HuH-7 (cell line): ENCODE measurements at regions not wholly inside any gene's neighbourhood (a gene's known extent, or its start where the extent isn't known, plus 50 kb on each side); places are given as distances from the start of the nearest gene placed in this dataset.
A peak's percentile ranks its signal among the peaks of the same experiment; 100 is the strongest.
"Not testable (repeated sequence)": the region's sequence is repeated elsewhere in the genome, so short reads cannot be mapped to it uniquely, and the experiment has no call there.

ENCODE experiments used
- DNase-seq: peaks from one replicate; pipeline ENCODE4 v3.0.0; 2011; ENCODE audit warnings: low spot score

DNA sequence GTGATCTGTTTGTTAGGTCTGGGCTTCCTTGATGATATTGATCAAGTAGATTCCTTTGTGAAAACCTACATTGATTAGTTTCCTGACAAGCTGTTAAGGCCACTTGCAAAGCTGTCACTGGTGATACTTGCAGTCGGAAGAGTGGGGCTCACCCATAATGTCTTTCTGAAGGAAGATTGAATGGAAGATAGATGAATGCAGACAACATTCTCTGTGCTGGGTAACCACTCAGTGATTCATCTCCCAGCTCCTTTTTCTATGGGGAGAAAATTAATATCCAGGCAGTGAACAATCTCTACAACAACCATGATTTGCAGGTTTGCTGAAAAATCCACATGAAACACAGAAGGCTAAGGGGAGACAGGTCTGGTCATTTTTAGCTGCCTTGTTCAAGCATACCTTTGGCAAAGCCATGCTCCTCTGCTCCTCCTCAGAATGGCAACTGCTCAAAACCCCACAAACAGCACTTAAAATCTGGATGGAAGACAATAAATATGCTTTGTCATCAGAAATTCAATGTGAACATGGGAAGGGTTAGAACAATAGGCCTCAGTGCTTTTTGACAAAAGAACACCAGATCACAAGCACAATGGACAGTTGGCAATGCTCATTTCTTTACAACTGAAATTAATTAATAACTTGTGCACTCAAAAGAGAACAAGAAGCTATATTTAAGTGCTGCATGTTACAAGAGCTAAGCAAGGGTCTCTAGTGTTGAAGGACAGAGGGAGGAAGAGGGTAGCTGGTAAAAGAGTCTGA lies 495.4 kb downstream of the TOX3 start:
- DNase-seq, result no peak

DNA sequence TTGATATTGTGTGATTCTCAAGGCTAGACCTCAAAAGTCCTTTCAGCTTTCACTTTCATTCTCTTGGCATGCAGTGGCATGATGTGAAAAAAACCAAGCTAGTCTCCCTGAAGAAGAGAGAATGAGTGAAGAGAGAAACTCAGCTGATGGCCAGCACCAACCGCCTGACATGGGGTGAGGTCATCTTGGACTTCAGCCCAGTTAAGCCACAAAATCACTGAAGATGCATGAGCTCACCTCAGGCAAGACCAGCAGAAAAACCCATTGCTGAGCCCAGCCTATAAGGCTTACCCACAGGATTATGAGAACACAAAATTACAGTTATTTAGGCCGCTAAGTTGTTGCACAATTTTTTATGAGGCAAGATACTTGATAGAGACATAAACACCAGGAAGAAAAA lies 496.5 kb downstream of the TOX3 start:
- no peak for DNase-seq

DNA sequence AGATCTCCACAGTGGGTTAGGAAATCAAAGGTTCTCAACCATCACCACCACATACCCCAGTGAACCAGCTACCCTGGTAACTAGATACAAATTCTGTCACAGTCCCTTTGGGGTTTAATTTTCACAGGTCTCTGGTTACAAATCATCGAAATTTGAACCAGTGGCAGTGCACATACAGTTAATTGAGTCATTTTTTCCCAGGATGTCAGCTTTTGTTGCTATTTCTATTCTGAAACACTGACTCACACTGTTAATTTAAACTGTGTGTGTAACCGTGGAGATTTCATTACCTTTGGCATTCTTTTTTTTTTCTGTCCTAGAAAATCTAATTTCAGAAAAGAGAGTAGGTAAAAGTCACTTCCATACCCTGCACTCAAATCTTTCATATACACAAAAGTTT lies 511.5 kb downstream of the TOX3 start:
- no peak for DNase-seq

DNA sequence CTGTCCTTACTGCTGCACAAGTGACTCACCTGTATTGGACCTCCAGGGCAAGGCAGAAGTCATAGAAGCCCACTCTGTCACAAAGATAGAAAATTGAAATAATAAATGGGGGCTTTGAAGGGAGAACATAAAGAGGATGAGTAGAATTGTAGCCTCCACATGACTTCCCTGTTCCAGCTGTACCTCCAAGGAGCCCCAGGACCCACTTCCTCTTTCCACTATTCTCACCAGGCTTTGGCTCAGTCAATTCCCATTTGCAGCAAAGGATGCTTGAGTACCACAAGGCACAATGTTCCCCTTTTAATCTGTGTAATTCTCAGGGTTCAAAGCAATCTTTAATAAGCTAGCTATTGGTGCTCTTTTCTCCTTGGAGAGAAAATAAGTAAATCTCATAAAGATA lies 512.1 kb downstream of the TOX3 start:
- DNase-seq, result no peak

DNA sequence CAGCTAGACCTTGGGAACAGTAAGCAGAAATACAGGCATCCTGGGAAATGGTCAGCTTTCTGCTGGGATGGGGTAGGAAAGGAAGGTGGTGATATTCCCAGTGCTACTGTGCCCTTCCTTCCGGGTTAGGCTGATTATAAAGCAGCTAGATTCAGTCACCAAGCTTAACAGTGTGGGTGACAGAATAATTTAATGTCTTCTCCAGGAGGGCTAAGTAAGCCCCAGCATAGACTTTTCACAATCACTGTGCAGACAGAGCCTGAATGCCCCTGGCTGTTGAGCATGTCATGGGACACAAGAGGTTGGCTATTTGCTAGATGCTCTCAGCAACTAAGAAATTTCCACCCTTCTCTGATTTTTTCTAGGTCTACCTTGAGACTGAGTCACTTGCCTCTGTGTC lies 513.0 kb downstream of the TOX3 start:
- no peak for DNase-seq

DNA sequence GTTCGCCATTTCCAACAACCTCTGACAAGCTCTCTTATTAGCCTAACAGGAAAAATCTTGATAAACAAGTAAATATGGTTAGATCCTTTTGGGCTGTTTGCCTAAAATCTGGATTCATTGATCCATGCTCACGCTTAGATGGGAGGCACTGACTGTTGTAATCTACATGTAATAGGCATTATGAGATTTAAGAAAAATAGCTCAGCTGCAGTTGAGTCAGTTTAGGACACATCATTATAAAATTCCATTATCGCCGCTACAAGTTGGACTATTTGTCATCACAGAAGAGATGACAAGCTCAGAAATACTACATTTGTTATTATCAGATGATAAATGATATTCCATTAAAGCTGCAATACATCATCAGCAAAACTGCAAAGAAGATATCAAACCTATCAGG lies 524.0 kb downstream of the TOX3 start:
- DNase-seq, result no peak

- DNase-seq, result no peak
Measured at GRCh38 chr16:52022177-52022576, 524.8 kb downstream of the TOX3 start.

- DNase-seq, result no peak
Measured at GRCh38 chr16:52016387-52016786, 530.6 kb downstream of the TOX3 start.

- no peak for DNase-seq
Measured at GRCh38 chr16:52005551-52005950, 541.4 kb downstream of the TOX3 start.

DNA sequence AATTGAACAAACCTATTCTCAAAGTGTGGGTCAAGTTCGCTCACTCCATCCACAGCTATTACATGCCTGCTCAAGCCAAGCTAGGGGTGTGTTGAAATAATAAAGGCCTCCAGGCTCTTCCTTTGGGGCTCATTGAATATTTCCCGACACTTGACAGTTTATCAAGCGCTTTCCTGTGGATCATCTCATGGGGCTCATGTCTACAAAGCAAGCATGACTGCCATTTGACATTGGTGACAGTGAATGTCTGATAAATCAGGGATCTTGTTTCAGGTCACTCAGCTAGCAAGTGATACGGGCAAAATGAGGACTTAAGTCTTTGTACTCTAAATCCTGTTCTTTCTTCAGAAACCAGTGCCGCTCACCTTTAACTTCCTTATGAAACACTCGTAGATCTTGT lies 542.6 kb downstream of the TOX3 start:
- no peak for DNase-seq

DNA sequence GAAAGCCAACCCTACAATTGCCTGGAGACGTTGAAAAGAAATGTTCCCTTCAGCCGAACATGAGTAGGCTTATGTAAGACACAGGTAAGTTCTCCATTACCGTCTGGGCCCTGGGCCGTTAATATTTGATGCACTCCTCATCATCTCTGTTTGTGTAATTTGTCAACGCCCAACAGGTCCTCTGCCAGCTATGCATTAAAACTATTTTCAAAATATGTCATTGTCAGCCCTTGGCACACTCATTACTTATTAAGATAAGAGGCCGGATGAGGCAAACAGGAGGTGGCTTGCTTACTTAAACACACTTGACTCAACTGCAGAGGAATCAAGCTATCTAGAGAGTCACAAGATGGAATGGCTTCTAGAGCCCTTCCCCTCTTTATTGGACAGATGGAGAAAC lies 544.9 kb downstream of the TOX3 start:
- no peak for DNase-seq

- DNase-seq, result no peak
Measured at GRCh38 chr16:51996516-51996915, 550.4 kb downstream of the TOX3 start.

- no peak for DNase-seq
Measured at GRCh38 chr16:51994597-51994996, 552.3 kb downstream of the TOX3 start.

DNA sequence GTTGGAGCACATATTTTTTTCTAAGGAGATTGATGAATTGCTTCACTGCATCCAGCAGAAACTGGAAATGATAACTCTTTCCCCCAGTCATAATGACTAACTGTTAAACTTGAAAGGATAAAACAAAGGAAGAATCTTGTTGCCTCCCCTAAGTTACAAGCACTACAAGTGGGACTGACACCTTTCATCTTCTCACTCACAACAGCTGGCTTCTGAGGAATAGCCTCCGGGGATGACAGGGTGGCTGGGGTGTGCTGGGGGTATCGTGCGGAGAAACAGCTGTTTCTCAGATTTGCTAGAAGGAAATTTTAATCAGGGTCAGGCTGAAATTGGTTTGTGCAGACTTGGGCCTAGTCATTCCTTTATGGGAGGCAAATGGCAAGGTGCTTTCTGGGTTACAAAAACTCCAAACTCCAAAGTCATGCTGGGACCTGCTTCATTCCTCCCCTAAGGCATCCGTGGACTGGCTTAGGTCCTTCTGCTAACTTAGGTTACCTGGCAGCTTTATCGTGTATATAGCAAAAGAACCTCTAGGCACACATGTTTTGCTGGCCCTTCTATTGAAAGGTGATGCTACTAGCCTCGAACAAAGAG lies 557.2 kb downstream of the TOX3 start:
- no peak for DNase-seq

DNA sequence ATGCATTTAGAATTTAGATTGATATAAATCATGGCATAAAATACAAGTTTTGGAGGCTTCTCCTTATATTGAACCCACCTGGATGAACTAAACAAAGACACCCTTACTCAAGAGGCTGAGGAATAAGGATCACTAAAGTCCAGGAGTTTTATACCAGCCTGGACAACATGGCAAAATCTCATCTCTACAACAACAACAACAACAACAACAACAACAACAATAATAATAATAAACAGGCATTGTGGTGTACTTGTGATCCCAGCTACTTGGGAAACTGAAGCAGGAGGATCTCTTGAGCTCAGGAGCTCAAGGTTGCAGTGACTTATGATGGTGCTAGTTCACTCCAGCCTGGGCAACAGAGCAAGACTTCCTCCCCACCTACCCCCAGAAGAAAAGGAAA lies 558.0 kb downstream of the TOX3 start:
- no peak for DNase-seq

DNA sequence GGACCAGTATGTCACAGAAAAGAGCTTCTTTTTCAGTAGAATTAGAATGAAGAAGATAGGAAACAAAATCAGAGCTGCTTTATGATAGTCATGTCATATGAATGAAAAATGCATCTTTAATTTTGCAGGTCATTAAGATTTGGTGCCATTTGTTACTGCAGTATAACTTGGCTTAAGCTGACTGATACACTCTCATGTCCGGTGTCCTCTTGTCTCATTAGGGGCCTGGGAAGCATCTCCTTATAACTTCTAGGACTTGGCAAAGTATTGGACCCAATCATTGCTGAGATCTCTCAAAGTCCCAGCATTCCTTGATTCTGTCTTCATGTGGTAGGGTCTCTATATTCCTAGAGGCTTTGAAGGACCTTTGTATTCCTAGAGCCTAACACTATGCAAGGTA lies 559.4 kb downstream of the TOX3 start:
- no peak for DNase-seq

DNA sequence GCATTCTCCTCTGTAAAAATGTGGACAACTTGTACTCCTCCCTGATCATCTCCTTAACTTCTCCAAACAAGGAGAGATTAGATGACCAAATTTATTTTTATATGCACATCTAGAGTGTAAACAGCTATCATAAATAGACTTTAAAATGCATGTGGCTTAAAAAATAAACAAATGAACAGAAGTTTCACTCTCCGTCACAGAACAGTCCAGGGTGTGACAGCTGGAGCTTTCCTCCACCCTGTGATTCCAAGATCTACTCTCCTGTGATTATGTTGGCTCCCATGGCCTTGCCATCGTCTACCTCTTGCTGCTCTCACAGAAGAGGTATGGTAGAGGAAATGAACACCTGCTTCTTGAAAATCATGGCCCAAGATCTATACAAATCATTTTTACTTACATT lies 560.2 kb downstream of the TOX3 start:
- no peak for DNase-seq

GRCh38 chr16:51986301-51986700 lies 560.6 kb downstream of the TOX3 start:
- no peak for DNase-seq

DNA sequence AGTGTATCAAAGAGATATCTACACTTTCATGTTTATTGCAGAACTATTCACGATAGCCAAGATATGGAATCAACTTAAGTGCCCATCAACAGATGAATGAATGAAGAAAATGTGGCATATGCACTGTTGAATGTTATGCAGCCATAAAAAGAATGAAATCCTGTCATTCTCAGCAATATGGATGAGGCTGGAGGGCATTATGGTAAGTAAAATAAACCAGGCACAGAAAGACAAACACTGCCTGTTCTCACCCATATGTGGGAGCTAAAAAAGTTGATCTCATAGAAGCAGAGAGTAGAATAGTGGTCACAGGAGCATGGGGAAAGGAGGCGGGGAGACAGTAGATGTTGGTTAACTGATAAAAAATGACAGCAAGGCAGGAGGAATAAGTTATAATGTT lies 561.8 kb downstream of the TOX3 start:
- DNase-seq, result no peak

DNA sequence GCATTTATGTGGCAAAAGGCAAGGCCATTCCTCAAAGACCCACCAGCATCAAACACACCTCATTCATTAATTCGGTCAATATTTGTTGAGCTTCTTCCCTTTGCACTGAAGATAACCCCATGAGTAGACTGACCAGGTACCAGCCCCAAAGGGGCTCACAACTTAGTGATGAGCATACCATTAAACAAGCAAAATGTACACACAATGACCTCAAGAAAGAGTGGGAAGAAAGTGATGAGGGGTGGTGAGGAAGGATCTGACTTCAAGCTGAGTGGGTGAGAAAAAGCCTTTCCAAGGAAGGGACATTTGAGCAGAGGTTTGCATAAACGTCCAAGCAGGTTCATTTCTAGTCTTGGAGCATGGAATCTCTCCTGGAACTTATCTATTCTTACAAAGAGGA lies 562.5 kb downstream of the TOX3 start:
- no peak for DNase-seq

DNA sequence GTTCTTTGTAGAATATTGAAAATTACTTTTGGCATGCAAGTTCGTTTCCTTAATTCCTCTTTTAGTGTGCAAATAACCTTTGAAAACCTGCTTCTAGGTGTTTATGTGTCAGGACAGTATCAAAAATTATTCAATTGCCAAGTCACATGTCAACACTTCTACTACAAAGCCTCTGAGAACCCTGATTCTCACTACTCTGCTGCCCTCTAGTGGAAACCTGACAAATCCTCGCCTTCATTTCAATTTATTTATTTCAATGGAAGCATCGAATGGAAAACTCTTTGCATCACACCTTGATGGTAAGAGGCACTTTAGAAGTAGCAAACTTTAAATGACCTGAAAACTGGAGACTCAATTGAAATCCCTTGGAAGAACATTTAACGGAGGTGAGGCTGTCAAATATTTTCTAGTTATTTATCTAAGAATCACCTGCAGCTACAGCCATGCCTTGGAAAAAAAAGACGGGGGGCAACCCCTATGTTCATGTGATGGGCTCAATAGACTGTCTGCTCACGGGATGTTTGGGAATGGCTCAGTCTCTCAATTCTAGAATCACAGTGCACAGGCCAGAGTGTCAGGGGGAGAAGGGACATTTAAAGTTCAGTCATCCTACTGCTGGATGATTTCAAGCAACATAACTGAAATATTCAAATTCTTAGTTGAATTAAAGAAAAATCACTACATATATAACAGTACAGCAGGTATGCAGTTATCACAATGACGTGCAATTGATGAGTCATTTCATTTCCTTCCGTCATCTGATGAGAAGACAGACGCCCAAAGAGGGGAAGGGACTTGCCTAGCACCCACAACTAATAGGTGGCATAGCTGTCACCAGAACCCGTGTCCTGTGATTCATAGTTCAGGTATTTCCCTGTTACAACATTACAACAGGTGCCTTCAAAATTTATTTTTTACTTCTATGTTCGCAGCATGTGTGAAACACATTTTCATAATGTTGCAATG lies 563.9 kb downstream of the TOX3 start:
- peak; percentile 20 for DNase-seq

GRCh38 chr16:51981725-51982124 lies 565.2 kb downstream of the TOX3 start:
- no peak for DNase-seq

GRCh38 chr16:51977506-51977905 lies 569.4 kb downstream of the TOX3 start:
- DNase-seq, result not testable (repeated sequence)
